Coronary artery (tissue), 2 donors: ENCODE measurements at regions not wholly inside any gene's neighbourhood (a gene's known extent, or its start where the extent isn't known, plus 50 kb on each side); places are given as distances from the start of the nearest gene placed in this dataset.

Experiments used
- DNase-seq: peaks from one replicate; pipeline ENCODE4 v3.0.0-alpha.2; 2017; ENCODE audit warnings: low spot score
- H3K27ac ChIP-seq, 2 donors: fragments of 200-600 bp; sonication (generic); one replicate each; pipeline ENCODE4 v1.5.1; 2016 to 2019
- H3K4me3 ChIP-seq: fragments of 200-600 bp; sonication (generic); 2 replicates; pipeline ENCODE4 v1.5.1; 2016; ENCODE audit warnings: mild to moderate bottlenecking, moderate library complexity
- TF ChIP-seq, protein P1 (sequence below): fragments of 200-600 bp; sonication (generic); IDR thresholded peaks from one replicate; pipeline ENCODE4 v1.5.1; 2019; ENCODE audit warnings: antibody characterized with exemption

DNA sequence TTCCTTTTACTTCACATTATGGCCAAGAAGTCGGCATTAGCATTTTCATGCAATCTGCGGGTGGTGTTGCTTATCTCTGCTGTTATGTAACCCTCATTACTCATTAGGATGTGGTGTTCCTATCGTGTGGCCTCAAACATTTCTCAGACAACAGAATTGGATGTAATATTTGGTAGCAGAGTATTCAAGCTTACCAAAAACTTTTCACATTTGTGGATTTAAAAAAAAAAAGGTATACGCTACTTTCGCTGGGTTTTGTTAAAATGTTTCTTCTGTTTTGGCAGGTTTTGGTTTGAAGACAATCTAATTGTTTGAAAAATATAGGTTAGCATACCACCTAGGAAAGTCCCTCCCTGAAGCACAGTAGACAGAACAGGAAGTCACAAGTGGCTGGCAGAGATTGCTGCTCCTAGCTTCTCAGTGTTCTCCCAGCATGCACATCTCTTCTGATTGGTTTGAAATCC is 128.8 kb downstream of the GATA3 start:
- DNase-seq, result no peak
- TF ChIP-seq, protein P1, sequence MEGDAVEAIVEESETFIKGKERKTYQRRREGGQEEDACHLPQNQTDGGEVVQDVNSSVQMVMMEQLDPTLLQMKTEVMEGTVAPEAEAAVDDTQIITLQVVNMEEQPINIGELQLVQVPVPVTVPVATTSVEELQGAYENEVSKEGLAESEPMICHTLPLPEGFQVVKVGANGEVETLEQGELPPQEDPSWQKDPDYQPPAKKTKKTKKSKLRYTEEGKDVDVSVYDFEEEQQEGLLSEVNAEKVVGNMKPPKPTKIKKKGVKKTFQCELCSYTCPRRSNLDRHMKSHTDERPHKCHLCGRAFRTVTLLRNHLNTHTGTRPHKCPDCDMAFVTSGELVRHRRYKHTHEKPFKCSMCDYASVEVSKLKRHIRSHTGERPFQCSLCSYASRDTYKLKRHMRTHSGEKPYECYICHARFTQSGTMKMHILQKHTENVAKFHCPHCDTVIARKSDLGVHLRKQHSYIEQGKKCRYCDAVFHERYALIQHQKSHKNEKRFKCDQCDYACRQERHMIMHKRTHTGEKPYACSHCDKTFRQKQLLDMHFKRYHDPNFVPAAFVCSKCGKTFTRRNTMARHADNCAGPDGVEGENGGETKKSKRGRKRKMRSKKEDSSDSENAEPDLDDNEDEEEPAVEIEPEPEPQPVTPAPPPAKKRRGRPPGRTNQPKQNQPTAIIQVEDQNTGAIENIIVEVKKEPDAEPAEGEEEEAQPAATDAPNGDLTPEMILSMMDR, result no peak
- Histone ChIP-seq H3K4me3 (no peak overlapping the region), H3K27ac (peak overlapping the region in 1 of 2 donors; percentile 31)

DNA sequence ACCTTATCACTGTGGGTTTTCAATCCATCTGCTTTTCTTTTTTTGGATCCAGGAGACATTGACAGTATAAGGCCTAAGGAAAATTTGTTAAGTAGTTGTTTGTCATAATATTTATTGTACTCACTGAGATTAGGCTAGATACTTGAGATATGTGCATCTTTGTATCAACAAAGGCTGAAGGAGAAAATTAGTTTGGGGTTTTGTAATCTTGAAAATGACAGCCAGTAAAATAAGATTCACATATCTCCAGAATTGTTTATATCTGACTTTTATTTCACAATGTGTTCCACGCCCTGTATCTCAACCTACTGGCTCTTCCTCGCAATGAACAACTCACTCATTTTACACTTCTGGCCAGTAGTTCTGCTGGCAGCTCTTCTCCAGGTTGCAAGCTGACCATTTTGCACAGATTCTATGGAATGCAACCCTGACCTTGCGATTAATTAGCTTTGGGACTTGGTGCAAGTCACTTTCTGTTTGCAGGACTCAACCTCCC is 132.7 kb downstream of the GATA3 start:
- TF ChIP-seq, protein P1, result no peak
- Histone ChIP-seq H3K27ac (no peak overlapping the region), H3K4me3 (no peak overlapping the region)
- DNase-seq, result no peak

DNA sequence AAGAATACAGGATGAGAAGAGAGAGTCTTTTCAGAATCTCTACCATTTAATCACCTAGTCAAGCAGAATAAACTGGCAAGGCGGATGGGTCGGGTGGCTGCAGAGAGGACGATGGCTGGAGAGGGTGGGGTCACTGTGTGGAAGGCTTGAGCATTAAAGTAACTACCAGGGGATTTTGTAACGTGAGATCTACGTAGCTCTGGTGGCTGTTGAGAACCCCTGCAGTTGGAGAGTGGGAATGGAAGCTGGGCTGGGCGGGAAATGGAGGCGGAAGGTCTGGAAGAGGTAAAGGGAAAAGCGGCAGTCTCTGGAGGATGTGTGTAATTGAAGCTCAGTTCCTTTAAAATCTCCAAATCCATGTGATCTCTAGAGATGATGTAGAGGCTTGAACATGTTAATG is 135.0 kb downstream of the GATA3 start:
- no peak for DNase-seq
- no peak overlapping the region for H3K4me3 ChIP-seq
- H3K27ac ChIP-seq, result no peak overlapping the region
- TF ChIP-seq, protein P1, result no peak

DNA sequence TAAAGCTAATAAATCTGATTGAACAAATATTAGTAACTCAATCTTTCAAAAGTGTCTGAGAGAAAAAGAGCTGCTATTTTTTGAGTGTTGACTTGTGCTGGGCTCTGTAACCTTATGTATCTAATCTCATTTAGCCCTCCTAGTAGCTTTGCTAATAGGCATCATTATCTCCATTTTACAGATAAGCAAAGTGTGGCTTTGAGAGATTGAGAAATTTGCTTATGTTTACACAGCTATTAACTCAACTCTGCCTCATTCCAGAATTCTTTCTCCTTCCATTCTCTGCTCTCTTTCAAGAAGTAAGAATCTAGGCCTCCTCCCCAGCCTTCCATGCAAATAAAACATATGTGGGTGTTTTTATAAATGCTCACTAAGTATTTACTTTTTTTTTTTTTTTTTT is 137.8 kb downstream of the GATA3 start:
- Histone ChIP-seq H3K27ac (no peak overlapping the region), H3K4me3 (no peak overlapping the region)
- no peak for DNase-seq
- TF ChIP-seq, protein P1, result no peak

DNA sequence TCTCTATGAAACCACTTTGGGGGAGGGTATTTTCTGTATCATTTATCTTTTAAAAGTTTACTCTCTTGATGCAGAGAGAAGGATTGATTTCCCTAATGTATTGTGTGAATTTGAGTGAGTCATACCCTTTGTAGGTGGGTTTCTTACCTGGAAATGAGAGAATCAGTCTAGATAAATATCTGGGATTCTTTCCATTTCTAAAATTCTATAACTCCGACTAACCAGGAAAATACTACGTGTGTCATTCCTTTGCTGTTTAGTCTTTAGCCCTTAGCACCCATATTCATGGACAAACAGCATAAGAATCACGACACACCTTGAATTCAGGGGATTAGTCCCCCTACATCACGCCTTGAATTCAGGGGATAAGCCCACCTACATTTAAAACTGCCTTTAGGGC is 139.1 kb downstream of the GATA3 start:
- Histone ChIP-seq H3K4me3 (no peak overlapping the region), H3K27ac (no peak overlapping the region)
- TF ChIP-seq, protein P1, result no peak
- no peak for DNase-seq

DNA sequence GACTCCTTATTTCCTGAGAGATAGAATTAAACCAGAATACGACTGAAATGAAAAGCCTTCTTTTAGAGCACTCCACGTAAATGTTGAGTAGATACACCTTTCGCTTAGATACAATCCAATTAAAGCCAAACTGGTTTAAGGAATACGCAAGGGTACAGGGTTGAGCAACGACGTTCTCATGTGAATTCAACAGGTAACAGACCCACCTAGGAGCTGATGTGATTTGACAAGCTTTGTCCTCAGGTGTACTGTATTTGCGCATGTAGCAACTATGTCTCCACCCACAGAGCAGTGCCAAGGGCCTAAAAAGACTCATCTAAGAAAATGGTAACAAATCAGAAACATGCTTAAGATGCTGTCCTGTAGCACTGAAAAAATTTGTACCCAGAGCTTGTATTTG is 139.6 kb downstream of the GATA3 start:
- H3K27ac ChIP-seq, result no peak overlapping the region
- H3K4me3 ChIP-seq, result no peak overlapping the region
- no peak for DNase-seq
- TF ChIP-seq, protein P1, result no peak

DNA sequence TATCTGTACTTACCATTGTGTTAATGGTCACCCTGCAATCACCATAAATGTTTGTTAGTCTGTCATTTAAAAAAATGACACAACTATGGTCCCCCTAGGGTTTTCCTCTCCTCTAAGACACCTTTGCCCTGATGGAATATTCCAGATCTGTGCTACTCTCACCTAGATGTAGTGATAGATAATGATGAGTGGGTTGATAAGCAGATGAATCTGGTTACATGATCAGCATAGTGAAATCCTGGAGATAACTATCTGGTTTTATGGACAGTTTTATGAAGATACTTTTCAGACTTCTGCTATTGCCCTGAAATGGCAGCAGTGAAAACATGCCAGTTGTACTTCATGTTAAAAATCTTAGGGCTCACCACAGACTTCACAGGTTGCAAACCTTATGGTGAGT is 152.4 kb downstream of the GATA3 start:
- DNase-seq, result no peak
- TF ChIP-seq, protein P1, result no peak
- H3K4me3 ChIP-seq, result no peak overlapping the region
- H3K27ac ChIP-seq, result no peak overlapping the region
